HG02970 (cell line): ENCODE measurements at regions not wholly inside any gene's neighbourhood (a gene's known extent, or its start where the extent isn't known, plus 50 kb on each side); places are given as distances from the start of the nearest gene placed in this dataset.
A peak's percentile ranks its signal among the peaks of the same experiment; 100 is the strongest.

Experiments used
- ATAC-seq: cut with Tn5 transposase; IDR thresholded peaks from one replicate; pipeline ENCODE4 v1.9.1; 2021; ENCODE audit warnings: mild to moderate bottlenecking, moderate library complexity, moderate number of reproducible peaks; ENCODE audit not compliant: unreplicated experiment, low FRiP score

- ATAC-seq: no peak
Observed at GRCh38 chr6:53216301-53216700, 67.7 kb upstream of the GCM1 start.

DNA sequence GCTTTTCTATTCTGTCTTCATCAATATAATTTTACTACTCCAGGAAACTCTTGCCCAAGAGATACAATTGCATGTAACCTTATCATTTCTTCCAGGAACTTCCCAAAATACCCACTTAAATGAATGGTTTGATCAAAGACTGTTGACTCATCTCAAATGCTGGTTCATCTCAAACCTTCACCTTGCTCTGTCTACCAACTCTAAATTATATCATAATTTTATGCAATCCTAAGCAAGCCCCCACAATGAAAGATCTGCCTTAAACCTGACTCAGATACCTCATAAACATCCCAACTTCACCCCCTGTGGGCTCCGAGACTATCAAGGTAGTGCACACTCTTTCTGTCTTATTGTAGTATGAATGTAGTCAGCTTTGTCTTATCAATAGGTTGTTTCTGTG, 65.5 kb upstream of the GCM1 start:
- ATAC-seq: no peak

- ATAC-seq: no peak
Observed at GRCh38 chr6:53210811-53211210, 62.2 kb upstream of the GCM1 start.

GRCh38 chr6:53209681-53210080, 61.0 kb upstream of the GCM1 start:
- ATAC-seq: no peak

GRCh38 chr6:53205778-53206177, 57.1 kb upstream of the GCM1 start:
- ATAC-seq: no peak

DNA sequence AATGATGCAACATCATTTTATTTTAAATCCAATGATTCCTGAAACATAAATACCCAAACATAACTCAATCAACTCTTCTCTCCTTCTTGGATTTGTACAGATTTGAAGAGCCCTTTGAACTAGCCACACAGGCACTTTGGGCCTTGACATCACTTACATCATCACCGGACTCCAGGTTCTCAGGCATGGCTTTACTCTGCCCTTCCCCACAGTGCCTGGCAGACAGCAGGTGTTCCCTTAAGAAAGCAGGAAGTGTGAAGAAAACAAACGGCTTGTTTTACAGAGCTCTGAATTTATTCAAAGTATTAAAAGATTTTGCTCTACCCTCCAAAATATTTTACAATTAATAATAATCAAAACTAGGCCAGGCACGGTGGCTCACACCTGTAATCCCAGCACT, 54.8 kb upstream of the GCM1 start:
- ATAC-seq: no peak

DNA sequence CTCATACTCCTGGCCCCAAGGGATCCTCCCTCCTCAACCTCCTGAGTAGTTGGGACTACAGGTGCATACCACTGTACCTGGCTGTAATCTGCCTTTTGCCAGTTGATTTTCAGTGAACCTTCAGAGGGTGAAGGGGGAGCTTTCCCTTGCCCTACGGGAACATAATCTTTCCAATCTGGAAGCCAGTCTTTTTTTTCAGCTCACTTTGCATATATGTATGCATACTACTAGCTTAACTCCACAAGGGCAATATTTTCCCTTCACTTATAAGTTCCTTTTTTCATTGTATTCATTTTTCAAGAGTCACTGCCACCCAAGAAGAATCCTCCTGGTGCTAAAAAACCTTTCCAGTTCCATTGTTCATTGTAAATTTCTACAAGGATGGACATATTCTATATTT, 53.4 kb upstream of the GCM1 start:
- no peak for ATAC-seq

- ATAC-seq: no peak
Observed at GRCh38 chr6:53201270-53201669, 52.6 kb upstream of the GCM1 start.

DNA sequence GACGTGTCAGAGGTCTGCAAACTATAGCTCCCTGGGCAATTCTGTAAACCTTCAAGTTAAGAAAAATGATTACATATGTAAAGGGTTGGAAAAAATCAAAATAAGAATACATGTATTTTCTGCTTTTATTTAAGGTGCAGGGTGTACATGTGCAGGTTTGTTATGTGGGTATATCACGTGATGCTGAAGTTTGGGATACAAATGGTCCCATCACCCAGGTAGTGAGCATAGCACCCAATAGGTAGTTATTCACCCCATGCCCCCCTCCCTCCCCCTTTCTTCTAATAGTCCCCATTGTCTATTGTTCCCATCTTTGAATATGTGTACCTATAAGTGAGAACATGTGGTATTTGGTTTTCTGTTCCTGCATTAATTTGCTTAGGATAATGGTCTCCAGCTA, 51.1 kb upstream of the GCM1 start:
- no peak for ATAC-seq

DNA sequence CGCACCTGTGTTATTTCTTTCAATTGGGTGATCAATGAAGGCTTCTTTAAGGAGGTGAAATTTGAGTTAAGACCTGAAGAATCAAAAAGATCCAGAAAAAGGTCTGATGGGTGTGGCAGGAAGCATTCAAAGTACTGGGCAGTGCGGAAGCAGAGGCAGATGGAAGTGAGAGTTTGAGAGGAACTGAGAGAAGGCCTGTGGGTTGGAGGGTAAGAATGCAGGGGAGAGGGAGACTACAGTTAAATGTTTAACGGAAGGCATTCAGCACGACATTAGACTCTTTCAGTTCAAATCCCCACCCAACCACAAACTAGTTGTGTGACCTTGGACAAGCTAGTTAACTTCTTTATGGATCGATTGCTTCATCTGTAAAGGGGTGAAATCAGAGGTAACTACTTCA, 50.5 kb upstream of the GCM1 start:
- ATAC-seq: peak; percentile 69
